HepG2 (cell line): ENCODE measurements at regions not wholly inside any gene's neighbourhood (a gene's known extent, or its start where the extent isn't known, plus 50 kb on each side); places are given as distances from the start of the nearest gene placed in this dataset.
A peak's percentile ranks its signal among the peaks of the same experiment; 100 is the strongest.

Experiments used
- ATAC-seq: fragments of 200-7000 bp; cut with Tn5 transposase; 3 replicates; pipeline ENCODE4 v1.9.1; 2020; ENCODE audit warnings: mild to moderate bottlenecking, moderate library complexity
- BruUV-seq: library from RNA; stranded (reverse); fragments of 400-500 nt; replicated peaks from 2 replicates; lab custom pipeline; 2021; lab: Mats Ljungman, UMichigan
- CTCF ChIA-PET: fragments of 300-600 bp; formaldehyde crosslinking; extraction: SDS; loops from one replicate; lab custom pipeline; 2021; ENCODE audit warnings: low total read pairs, inconsistent platforms, low intra/inter-chr PET ratio; lab: Yijun Ruan, JAX
- POLR2A ChIA-PET: fragments of 350-600 bp; sonication (Branson Sonifier 250); formaldehyde crosslinking; loops from one replicate; lab custom pipeline; 2020; ENCODE audit warnings: antibody characterized with exemption, inconsistent platforms; lab: Yijun Ruan, JAX
- DNase-seq: peaks from one replicate; pipeline ENCODE4 v3.0.0-alpha.2; 2015; ENCODE audit warnings: low spot score
- FAIRE-seq: peaks from 3 replicates; lab custom pipeline; 2011; peaks lifted over from hg19 to GRCh38; lab: Jason Lieb, UNC
- H2AFZ ChIP-seq: one replicate; pipeline ENCODE4 v1.6.1; 2011; ENCODE audit warnings: low read length, inconsistent platforms
- H3K27ac ChIP-seq: fragments of 300-600 bp; 3 replicates; pipeline ENCODE4 v1.8.0; 2011; ENCODE audit warnings: mixed run types, mild to moderate bottlenecking, mixed read lengths, low read length, inconsistent platforms; ENCODE audit not compliant: insufficient read depth; ENCODE audit errors: extremely low read length
- H3K27me3 ChIP-seq, 2 experiments: fragments of 200-600 bp in 1 of 2; 2 replicates in 1 of 2; 3 replicates in 1 of 2; pipeline versions ENCODE4 v1.6.0 to v1.8.0; 2011; ENCODE audit warnings: low read length in 2 of 2, mild to moderate bottlenecking in 2 of 2, moderate library complexity in 2 of 2, inconsistent platforms in 1 of 2; ENCODE audit not compliant: insufficient read depth in 2 of 2, control insufficient read depth in 1 of 2
- H3K36me3 ChIP-seq, 2 experiments: fragments of 200-600 bp in 1 of 2; replicated peaks in 1 of 2; 2 replicates in 1 of 2; 3 replicates in 1 of 2; pipeline versions ENCODE4 v1.5.1 to v1.8.0; 2011; ENCODE audit warnings: low read length in 2 of 2, inconsistent platforms in 1 of 2; ENCODE audit not compliant: insufficient read depth in 2 of 2, control insufficient read depth in 1 of 2
- H3K4me1 ChIP-seq: 2 replicates; pipeline ENCODE4 v1.5.1; 2012; ENCODE audit warnings: low read length, inconsistent platforms; ENCODE audit not compliant: insufficient read depth
- H3K4me2 ChIP-seq: 2 replicates; pipeline ENCODE4 v1.6.0; 2011; ENCODE audit warnings: low read depth, low read length, inconsistent platforms
- H3K4me3 ChIP-seq, 3 experiments: fragments of 200-600 bp in 1 of 3; sonication (generic), shearing (Covaris generic) in 1 of 3; replicated peaks in 1 of 3; 2 replicates each; pipeline ENCODE4 v1.5.1; 2011 to 2016; ENCODE audit warnings: low read length in 3 of 3, inconsistent platforms in 2 of 3, low read depth in 2 of 3, mild to moderate bottlenecking in 2 of 3, control low read depth in 1 of 3, mixed read lengths in 1 of 3; ENCODE audit not compliant: insufficient read depth in 1 of 3
- H3K79me2 ChIP-seq: one replicate; pipeline ENCODE4 v1.6.1; 2011; ENCODE audit warnings: low read length, inconsistent platforms; ENCODE audit not compliant: insufficient read depth
- H3K9ac ChIP-seq: 2 replicates; pipeline ENCODE4 v1.6.0; 2011; ENCODE audit warnings: mild to moderate bottlenecking, low read depth, low read length, inconsistent platforms; ENCODE audit not compliant: insufficient read depth
- H3K9me3 ChIP-seq: 2 replicates; pipeline ENCODE4 v1.5.1; 2012; ENCODE audit warnings: mild to moderate bottlenecking, low read length
- H4K20me1 ChIP-seq: 2 replicates; pipeline ENCODE4 v1.6.0; 2011; ENCODE audit warnings: inconsistent platforms, mild to moderate bottlenecking, low read length, moderate library complexity; ENCODE audit not compliant: insufficient read depth
- ARID5B ChIP-seq: IDR thresholded peaks from 2 replicates; pipeline ENCODE4 v1.4.0; 2020; ENCODE audit warnings: mild to moderate bottlenecking, missing genetic modification reagents
- FOSL2 ChIP-seq: sonication (generic); formaldehyde crosslinking; IDR thresholded peaks from 2 replicates; pipeline ENCODE4 v1.4.0; 2020; ENCODE audit warnings: missing genetic modification reagents
- TBX3 ChIP-seq: fragments of 450-650 bp; IDR thresholded peaks from 2 replicates; pipeline ENCODE4 v1.6.1; 2017; ENCODE audit warnings: antibody characterized with exemption, mild to moderate bottlenecking, inconsistent platforms, borderline replicate concordance
- ZNF160 ChIP-seq: sonication (generic); formaldehyde crosslinking; IDR thresholded peaks from 2 replicates; pipeline ENCODE4 v1.8.0; 2022; ENCODE audit warnings: mild to moderate bottlenecking, inconsistent platforms, missing genetic modification reagents
- ZNF275 ChIP-seq: sonication (generic); formaldehyde crosslinking; IDR thresholded peaks from 2 replicates; pipeline ENCODE4 v1.8.0; 2022; ENCODE audit warnings: missing genetic modification reagents, mild to moderate bottlenecking, inconsistent platforms, borderline replicate concordance
- WGBS: methylation state at CpG from one replicate; pipeline ENCODE4 v1.1.6; 2017; ENCODE audit warnings: low lambda C conversion rate; 5-methylcytosine and 5-hydroxymethylcytosine counted together
- in situ Hi-C: cut with HindIII; loops from 2 replicates; pipeline ENCODE4 v1.10.0; 2017; ENCODE audit warnings: low pct_unique_long_range_greater_than_20kb; ENCODE audit not compliant: extremely low pct_ligation_motif_present
- intact Hi-C: fragments of 100-400 bp; cut with micrococcal nuclease; formaldehyde crosslinking; loops from one replicate; pipeline ENCODE4 v1.10.0; 2022; ENCODE audit not compliant: unreplicated experiment

GRCh38 chr6:6972456-6972855, 135.3 kb upstream of the RREB1 start:
- TF ChIP-seq FOSL2 (peak; percentile 54), ZNF275 (CRISPR knock-in tag) (no peak)
- Histone ChIP-seq H3K27me3 (no peaks in the 10 kb centered on the region; a peak in 1 of 5 replicates), H3K9me3 (no peaks in the 10 kb centered on the region), H4K20me1 (no peaks in the 10 kb centered on the region), H3K4me3 (no peak overlapping the region), H3K4me1 (peaks cover 36% of the 10 kb centered on the region), H3K27ac (no peak overlapping the region), H3K4me2 (no peak overlapping the region), H2AFZ (no peak overlapping the region), H3K36me3 (no peaks in the 10 kb centered on the region), H3K9ac (no peak overlapping the region), H3K79me2 (no peaks in the 10 kb centered on the region)
- no peak for ATAC-seq
- no TSS peak for BruUV-seq
- FAIRE-seq: no peak
- in situ Hi-C loops (no loop called here), intact Hi-C loops (no loop called here)
- 10% methylated on average over 2 of the region's 2 CpGs for WGBS
- ChIA-PET CTCF (no interaction called here), POLR2A (no interaction called here)
- DNase-seq: no peak

- FAIRE-seq (no peak), ATAC-seq (no peak), DNase-seq (no peak)
- Histone ChIP-seq H3K27ac (no peak overlapping the region), H3K79me2 (no peaks in the 10 kb centered on the region), H4K20me1 (no peaks in the 10 kb centered on the region), H3K36me3 (no peaks in the 10 kb centered on the region), H3K4me2 (no peak overlapping the region), H3K9ac (no peak overlapping the region), H3K9me3 (no peaks in the 10 kb centered on the region), H3K4me3 (no peak overlapping the region), H2AFZ (no peak overlapping the region), H3K27me3 (peaks cover 0 to 5% of the 10 kb centered on the region in 2 experiments; a peak in 2 of 5 replicates), H3K4me1 (peaks cover 36% of the 10 kb centered on the region)
- TF ChIP-seq ZNF160 (CRISPR knock-in tag) (no peak), TBX3 (no peak), ARID5B (CRISPR knock-in tag) (no peak)
- BruUV-seq: no TSS peak
- WGBS: 40% methylated on average over 6 of the region's 6 CpGs
- ChIA-PET POLR2A (no interaction called here), CTCF (no interaction called here)
- intact Hi-C loops: no loop called here
- in situ Hi-C loops: no loop called here
Measured at GRCh38 chr6:6973721-6974120, 134.0 kb upstream of the RREB1 start.
